ENCODE measurements at regions not wholly inside any gene's neighbourhood (a gene's known extent, or its start where the extent isn't known, plus 50 kb on each side); places are given as distances from the start of the nearest gene placed in this dataset.

DNA sequence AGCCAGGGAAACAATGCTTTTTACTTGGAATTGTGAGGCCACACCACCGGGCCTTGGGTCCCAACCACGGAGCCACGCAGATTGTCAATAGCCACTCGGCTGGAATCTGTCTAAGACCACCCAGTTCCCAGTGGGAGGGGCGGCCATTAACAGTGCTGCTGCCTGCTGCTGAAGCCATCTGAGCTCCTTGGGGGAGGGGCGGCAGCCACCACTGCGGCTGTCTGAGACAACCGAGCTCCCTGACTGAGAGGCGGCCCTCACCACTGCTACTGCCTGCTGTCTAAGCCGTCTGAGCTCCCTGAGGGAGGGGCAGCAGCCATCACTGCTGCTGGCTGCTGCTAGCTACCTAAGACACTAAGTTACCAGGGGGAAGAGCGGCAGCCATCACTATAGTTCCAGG is 64.3 kb downstream of the DMRTA2 start:
- Mint-ChIP-seq H3K4me3 (no peak overlapping the region), H3K36me3 (0 out of 2 replicates have a peak, but pooled peaks cover 3% of the 10 kb centered on the region), H3K27me3 (ENCODE audit: low read depth) (peaks cover 33% of the 10 kb centered on the region), H3K9me3 (peaks cover 35% of the 10 kb centered on the region), H3K27ac (no peak overlapping the region), H3K4me1 (no peaks in the 10 kb centered on the region)
- POLR2A ChIA-PET, result no interaction called here
- TF ChIP-seq, protein P1, sequence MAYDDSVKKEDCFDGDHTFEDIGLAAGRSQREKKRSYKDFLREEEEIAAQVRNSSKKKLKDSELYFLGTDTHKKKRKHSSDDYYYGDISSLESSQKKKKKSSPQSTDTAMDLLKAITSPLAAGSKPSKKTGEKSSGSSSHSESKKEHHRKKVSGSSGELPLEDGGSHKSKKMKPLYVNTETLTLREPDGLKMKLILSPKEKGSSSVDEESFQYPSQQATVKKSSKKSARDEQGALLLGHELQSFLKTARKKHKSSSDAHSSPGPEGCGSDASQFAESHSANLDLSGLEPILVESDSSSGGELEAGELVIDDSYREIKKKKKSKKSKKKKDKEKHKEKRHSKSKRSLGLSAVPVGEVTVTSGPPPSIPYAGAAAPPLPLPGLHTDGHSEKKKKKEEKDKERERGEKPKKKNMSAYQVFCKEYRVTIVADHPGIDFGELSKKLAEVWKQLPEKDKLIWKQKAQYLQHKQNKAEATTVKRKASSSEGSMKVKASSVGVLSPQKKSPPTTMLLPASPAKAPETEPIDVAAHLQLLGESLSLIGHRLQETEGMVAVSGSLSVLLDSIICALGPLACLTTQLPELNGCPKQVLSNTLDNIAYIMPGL (CRISPR knock-in tag; IDR thresholded peaks at IDR 0.05), result no peak
- TF ChIP-seq, protein P2, sequence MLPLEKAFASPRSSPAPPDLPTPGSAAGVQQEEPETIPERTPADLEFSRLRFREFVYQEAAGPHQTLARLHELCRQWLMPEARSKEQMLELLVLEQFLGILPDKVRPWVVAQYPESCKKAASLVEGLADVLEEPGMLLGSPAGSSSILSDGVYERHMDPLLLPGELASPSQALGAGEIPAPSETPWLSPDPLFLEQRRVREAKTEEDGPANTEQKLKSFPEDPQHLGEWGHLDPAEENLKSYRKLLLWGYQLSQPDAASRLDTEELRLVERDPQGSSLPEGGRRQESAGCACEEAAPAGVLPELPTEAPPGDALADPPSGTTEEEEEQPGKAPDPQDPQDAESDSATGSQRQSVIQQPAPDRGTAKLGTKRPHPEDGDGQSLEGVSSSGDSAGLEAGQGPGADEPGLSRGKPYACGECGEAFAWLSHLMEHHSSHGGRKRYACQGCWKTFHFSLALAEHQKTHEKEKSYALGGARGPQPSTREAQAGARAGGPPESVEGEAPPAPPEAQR (CRISPR knock-in tag; IDR thresholded peaks at IDR 0.05), result no peak
- TF ChIP-seq EMX1 (CRISPR knock-in tag; IDR thresholded peaks at IDR 0.05) (no peak), JUN (CRISPR knock-in tag; IDR thresholded peaks at IDR 0.05) (no peak), ZNF219 (CRISPR knock-in tag; IDR thresholded peaks at IDR 0.05; ENCODE audit: borderline replicate concordance) (no peak), NR1H2 (CRISPR knock-in tag; IDR thresholded peaks at IDR 0.05) (no peak), NFYB (CRISPR knock-in tag; conservative IDR thresholded peaks at IDR 0.05; ENCODE audit: low read depth) (no peak), TEAD4 (CRISPR knock-in tag; IDR thresholded peaks at IDR 0.05) (no peak), ZNF423 (CRISPR knock-in tag; IDR thresholded peaks at IDR 0.05) (no peak), CBFB (CRISPR knock-in tag; IDR thresholded peaks at IDR 0.05; ENCODE audit: low read depth) (no peak), ZNF396 (CRISPR knock-in tag; IDR thresholded peaks at IDR 0.05; ENCODE audit: borderline replicate concordance) (no peak)
- TF ChIP-seq, protein P3, sequence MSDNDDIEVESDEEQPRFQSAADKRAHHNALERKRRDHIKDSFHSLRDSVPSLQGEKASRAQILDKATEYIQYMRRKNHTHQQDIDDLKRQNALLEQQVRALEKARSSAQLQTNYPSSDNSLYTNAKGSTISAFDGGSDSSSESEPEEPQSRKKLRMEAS (CRISPR knock-in tag; IDR thresholded peaks at IDR 0.05), result no peak
- TF ChIP-seq, protein P4, sequence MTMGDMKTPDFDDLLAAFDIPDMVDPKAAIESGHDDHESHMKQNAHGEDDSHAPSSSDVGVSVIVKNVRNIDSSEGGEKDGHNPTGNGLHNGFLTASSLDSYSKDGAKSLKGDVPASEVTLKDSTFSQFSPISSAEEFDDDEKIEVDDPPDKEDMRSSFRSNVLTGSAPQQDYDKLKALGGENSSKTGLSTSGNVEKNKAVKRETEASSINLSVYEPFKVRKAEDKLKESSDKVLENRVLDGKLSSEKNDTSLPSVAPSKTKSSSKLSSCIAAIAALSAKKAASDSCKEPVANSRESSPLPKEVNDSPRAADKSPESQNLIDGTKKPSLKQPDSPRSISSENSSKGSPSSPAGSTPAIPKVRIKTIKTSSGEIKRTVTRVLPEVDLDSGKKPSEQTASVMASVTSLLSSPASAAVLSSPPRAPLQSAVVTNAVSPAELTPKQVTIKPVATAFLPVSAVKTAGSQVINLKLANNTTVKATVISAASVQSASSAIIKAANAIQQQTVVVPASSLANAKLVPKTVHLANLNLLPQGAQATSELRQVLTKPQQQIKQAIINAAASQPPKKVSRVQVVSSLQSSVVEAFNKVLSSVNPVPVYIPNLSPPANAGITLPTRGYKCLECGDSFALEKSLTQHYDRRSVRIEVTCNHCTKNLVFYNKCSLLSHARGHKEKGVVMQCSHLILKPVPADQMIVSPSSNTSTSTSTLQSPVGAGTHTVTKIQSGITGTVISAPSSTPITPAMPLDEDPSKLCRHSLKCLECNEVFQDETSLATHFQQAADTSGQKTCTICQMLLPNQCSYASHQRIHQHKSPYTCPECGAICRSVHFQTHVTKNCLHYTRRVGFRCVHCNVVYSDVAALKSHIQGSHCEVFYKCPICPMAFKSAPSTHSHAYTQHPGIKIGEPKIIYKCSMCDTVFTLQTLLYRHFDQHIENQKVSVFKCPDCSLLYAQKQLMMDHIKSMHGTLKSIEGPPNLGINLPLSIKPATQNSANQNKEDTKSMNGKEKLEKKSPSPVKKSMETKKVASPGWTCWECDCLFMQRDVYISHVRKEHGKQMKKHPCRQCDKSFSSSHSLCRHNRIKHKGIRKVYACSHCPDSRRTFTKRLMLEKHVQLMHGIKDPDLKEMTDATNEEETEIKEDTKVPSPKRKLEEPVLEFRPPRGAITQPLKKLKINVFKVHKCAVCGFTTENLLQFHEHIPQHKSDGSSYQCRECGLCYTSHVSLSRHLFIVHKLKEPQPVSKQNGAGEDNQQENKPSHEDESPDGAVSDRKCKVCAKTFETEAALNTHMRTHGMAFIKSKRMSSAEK (CRISPR knock-in tag; IDR thresholded peaks at IDR 0.05; ENCODE audit: borderline replicate concordance), result no peak
- TF ChIP-seq, protein P5, sequence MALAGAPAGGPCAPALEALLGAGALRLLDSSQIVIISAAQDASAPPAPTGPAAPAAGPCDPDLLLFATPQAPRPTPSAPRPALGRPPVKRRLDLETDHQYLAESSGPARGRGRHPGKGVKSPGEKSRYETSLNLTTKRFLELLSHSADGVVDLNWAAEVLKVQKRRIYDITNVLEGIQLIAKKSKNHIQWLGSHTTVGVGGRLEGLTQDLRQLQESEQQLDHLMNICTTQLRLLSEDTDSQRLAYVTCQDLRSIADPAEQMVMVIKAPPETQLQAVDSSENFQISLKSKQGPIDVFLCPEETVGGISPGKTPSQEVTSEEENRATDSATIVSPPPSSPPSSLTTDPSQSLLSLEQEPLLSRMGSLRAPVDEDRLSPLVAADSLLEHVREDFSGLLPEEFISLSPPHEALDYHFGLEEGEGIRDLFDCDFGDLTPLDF (CRISPR knock-in tag; IDR thresholded peaks at IDR 0.05), result no peak
- TF ChIP-seq, protein P6, sequence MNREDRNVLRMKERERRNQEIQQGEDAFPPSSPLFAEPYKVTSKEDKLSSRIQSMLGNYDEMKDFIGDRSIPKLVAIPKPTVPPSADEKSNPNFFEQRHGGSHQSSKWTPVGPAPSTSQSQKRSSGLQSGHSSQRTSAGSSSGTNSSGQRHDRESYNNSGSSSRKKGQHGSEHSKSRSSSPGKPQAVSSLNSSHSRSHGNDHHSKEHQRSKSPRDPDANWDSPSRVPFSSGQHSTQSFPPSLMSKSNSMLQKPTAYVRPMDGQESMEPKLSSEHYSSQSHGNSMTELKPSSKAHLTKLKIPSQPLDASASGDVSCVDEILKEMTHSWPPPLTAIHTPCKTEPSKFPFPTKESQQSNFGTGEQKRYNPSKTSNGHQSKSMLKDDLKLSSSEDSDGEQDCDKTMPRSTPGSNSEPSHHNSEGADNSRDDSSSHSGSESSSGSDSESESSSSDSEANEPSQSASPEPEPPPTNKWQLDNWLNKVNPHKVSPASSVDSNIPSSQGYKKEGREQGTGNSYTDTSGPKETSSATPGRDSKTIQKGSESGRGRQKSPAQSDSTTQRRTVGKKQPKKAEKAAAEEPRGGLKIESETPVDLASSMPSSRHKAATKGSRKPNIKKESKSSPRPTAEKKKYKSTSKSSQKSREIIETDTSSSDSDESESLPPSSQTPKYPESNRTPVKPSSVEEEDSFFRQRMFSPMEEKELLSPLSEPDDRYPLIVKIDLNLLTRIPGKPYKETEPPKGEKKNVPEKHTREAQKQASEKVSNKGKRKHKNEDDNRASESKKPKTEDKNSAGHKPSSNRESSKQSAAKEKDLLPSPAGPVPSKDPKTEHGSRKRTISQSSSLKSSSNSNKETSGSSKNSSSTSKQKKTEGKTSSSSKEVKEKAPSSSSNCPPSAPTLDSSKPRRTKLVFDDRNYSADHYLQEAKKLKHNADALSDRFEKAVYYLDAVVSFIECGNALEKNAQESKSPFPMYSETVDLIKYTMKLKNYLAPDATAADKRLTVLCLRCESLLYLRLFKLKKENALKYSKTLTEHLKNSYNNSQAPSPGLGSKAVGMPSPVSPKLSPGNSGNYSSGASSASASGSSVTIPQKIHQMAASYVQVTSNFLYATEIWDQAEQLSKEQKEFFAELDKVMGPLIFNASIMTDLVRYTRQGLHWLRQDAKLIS (CRISPR knock-in tag; IDR thresholded peaks at IDR 0.05; ENCODE audit: borderline replicate concordance), result no peak
- TF ChIP-seq, protein P7, sequence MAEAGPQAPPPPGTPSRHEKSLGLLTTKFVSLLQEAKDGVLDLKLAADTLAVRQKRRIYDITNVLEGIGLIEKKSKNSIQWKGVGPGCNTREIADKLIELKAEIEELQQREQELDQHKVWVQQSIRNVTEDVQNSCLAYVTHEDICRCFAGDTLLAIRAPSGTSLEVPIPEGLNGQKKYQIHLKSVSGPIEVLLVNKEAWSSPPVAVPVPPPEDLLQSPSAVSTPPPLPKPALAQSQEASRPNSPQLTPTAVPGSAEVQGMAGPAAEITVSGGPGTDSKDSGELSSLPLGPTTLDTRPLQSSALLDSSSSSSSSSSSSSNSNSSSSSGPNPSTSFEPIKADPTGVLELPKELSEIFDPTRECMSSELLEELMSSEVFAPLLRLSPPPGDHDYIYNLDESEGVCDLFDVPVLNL (CRISPR knock-in tag; IDR thresholded peaks at IDR 0.05; ENCODE audit: borderline replicate concordance, low read depth), result no peak
- TF ChIP-seq, protein P8, sequence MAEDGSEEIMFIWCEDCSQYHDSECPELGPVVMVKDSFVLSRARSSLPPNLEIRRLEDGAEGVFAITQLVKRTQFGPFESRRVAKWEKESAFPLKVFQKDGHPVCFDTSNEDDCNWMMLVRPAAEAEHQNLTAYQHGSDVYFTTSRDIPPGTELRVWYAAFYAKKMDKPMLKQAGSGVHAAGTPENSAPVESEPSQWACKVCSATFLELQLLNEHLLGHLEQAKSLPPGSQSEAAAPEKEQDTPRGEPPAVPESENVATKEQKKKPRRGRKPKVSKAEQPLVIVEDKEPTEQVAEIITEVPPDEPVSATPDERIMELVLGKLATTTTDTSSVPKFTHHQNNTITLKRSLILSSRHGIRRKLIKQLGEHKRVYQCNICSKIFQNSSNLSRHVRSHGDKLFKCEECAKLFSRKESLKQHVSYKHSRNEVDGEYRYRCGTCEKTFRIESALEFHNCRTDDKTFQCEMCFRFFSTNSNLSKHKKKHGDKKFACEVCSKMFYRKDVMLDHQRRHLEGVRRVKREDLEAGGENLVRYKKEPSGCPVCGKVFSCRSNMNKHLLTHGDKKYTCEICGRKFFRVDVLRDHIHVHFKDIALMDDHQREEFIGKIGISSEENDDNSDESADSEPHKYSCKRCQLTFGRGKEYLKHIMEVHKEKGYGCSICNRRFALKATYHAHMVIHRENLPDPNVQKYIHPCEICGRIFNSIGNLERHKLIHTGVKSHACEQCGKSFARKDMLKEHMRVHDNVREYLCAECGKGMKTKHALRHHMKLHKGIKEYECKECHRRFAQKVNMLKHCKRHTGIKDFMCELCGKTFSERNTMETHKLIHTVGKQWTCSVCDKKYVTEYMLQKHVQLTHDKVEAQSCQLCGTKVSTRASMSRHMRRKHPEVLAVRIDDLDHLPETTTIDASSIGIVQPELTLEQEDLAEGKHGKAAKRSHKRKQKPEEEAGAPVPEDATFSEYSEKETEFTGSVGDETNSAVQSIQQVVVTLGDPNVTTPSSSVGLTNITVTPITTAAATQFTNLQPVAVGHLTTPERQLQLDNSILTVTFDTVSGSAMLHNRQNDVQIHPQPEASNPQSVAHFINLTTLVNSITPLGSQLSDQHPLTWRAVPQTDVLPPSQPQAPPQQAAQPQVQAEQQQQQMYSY (CRISPR knock-in tag; IDR thresholded peaks at IDR 0.05), result no peak
- ATAC-seq (peak; percentile 90), DNase-seq (ENCODE audit: low spot score) (peak; percentile 24)
- CTCF ChIA-PET, result no interaction called here

All from WTC11 (cell line).